ENCODE measurements at regions not wholly inside any gene's neighbourhood (a gene's known extent, or its start where the extent isn't known, plus 50 kb on each side); places are given as distances from the start of the nearest gene placed in this dataset.

- TF ChIP-seq POLR2A (IDR thresholded peaks at IDR 0.05), result no peak
- TF ChIP-seq CTCF (IDR thresholded peaks at IDR 0.05), result no peak
Observed at GRCh38 chr7:82511542-82511941, 68.0 kb upstream of the CACNA2D1 start.
